Frontal cortex (tissue), 3 donors: ENCODE measurements at regions not wholly inside any gene's neighbourhood (a gene's known extent, or its start where the extent isn't known, plus 50 kb on each side); places are given as distances from the start of the nearest gene placed in this dataset.
A peak's percentile ranks its signal among the peaks of the same experiment; 100 is the strongest.

ENCODE experiments used
- DNase-seq, 2 donors: peaks; one replicate each; pipeline ENCODE4 v3.0.0; 2012; ENCODE audit warnings: low spot score in 2 of 2
- FAIRE-seq: peaks from 2 replicates; lab custom pipeline; 2012; peaks lifted over from hg19 to GRCh38; lab: Jason Lieb, UNC
- donor health status: control.
- donor health status: control.
- donor health status: control.

GRCh38 chr7:106774213-106774767, 90.8 kb upstream of the PIK3CG start:
- DNase-seq (no peak), FAIRE-seq (no peak)

DNA sequence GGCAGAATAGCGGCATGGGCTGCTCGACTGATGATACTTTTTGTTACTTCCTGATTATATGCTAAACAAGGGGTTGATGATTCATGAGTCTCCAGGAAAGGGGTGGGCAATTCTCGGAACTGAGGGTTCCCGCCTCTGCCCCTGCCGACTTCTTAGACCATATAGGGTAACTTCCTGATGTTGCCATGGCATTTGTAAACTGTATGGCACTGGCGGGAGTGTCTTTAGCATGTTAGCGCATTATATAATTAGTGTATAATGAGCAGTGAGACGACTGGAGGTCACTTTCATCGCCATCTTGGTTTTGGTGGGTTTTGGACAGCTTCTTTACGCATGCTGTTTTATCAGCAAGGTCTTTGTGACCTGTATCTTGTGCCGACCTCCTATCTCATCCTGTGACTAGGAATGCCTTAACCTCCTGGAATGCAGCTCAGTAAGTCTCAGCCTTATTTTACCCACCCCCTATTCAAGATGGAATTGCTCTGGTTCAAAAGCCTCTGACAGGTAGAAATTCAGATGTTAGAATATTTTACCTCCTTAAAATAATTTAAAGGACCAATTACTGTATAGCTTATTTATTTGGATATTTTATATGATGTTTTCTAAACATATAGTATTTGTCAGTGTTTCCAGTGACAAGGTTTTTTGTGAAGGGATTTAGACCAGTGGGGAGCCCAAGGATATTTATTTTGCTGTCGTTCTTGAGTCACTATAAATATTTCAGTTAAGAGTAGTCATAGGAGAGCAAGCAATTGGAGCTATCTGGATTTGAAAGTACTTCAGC, 90.1 kb upstream of the PIK3CG start:
- FAIRE-seq, result no peak
- DNase-seq, result no peak

DNA sequence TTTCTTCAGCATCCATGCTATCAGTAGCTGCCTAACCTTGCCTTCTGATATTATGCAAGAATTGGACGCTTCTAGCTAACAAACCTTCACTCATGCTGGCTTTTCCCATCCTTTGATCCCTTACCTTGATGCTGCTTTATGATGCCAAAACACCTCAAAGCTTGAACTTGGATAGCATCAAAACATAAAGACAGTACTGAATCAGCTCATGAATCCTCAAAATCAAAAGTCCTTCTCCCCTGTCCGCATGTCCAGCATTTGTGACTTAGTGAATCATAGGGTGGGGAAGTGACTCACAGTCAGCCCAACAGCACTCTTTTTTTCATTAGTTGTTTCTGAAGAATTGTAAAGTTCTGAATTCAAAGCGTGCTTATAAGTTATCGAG, 89.5 kb upstream of the PIK3CG start:
- no peak for DNase-seq
- FAIRE-seq, result no peak

DNA sequence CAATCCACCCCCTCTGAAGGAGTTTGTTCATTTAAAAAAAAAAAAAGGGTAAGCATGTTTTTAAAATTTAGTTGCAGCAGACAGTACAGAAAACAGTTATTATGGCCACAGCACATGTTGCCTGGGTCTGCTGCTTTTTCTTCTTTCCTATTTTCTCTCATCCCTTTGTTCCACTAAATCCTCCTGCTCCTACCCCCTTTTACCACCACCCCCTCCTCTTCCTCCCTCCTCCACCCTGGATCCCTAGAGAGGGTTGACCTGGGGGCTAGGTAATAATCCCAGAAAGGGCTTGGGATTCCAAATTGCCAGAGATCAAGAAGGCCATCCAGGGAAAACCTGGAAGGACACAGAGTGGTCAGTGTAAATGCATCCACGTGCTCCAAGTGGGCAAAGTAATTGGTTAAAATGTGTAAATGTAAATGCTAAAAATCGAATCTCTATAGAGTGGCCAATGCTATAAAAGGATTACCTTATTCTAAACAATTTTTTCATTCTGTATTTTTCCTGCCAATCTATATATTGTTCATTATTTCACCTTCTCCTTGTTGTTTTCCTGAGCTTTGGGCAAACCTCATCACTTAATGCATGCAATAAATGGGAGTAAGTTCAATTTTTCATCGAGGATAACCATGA, 89.0 kb upstream of the PIK3CG start:
- DNase-seq (no peak), FAIRE-seq (no peak)

- no peak for FAIRE-seq
- no peak for DNase-seq
Observed at GRCh38 chr7:106776618-106777347, 88.3 kb upstream of the PIK3CG start.

DNA sequence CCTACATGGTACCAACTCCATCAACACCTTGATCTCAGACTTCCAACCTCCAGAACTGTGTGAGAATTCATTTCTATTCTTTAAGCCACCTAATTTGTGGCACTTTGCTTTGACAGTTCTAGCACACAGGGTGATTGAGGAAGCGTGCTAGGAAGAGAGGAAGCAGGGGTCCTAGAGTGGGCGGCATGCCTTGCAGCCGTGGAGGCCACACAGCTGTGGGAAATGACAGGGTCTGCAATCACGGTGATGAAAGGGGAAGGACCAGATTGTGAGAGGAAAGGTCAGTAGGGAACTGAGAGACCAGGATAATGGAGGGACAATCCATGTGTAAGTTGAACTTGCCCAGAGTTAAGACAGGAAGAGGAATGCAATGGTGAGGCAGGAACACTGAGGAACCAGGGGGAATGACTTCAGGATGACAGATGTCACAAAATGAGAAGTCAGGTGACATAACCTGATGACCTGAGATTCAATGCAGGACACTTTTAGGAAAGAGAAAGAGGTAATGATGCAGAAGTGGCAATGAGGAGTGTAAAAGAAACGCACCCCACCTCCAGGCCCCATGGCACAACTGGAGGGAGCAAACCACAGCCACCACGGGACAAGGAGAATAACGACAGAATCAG, 87.3 kb upstream of the PIK3CG start:
- DNase-seq, result no peak
- no peak for FAIRE-seq

- DNase-seq (no peak), FAIRE-seq (no peak)
Observed at GRCh38 chr7:106778656-106779250, 86.3 kb upstream of the PIK3CG start.

- FAIRE-seq, result no peak
- no peak for DNase-seq
Observed at GRCh38 chr7:106779877-106780276, 85.2 kb upstream of the PIK3CG start.

DNA sequence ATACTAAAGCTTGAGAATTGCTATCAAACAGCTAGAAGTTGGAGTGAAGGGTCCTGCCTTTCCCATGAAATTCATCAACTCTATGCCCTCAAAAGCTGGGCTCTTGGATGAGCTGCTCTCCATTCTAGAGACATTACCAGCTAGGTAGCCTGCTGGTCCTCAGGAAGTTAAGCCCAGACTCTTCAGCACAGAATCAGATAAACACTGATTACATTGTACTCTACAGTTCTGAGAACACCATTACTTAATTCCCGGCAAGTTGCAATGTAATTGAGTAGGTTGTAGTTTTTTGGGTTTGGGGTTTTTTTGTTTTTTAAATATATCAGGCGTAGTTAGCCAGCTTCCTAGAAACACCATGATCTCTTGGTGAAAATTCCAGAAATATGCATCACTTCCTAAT, 84.1 kb upstream of the PIK3CG start:
- DNase-seq (no peak), FAIRE-seq (no peak)

- no peak for FAIRE-seq
Observed at GRCh38 chr7:106781828-106782544, 83.1 kb upstream of the PIK3CG start.

DNA sequence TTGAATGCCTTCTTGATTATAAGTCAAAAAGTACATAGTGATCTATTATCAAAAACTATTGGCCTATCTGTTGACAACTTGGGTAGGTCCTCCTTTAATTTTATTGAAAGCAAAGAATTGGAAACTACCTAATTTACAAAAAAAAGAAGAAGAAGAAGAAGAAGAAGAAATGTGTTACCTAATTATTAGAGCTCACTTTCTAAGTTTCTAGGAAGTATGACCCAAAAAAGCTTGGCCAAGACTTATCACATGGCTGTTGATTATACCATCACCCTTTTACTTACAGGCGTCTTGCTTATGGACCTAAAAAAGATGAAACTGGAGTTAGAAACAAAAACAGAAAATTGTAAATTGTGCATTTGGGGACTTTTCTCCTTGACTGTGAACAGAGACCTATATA, 81.8 kb upstream of the PIK3CG start:
- no peak for FAIRE-seq

More at GRCh38 chr7:106781828-106782544, 83.1 kb upstream of the PIK3CG start:
- no peak for DNase-seq

GRCh38 chr7:106788637-106789036, 76.4 kb upstream of the PIK3CG start:
- DNase-seq, result no peak
- no peak for FAIRE-seq

More for the DNA sequence above, 81.8 kb upstream of the PIK3CG start:
- DNase-seq, result no peak

- DNase-seq (no peak), FAIRE-seq (no peak)
Observed at GRCh38 chr7:106791526-106791925, 73.6 kb upstream of the PIK3CG start.

DNA sequence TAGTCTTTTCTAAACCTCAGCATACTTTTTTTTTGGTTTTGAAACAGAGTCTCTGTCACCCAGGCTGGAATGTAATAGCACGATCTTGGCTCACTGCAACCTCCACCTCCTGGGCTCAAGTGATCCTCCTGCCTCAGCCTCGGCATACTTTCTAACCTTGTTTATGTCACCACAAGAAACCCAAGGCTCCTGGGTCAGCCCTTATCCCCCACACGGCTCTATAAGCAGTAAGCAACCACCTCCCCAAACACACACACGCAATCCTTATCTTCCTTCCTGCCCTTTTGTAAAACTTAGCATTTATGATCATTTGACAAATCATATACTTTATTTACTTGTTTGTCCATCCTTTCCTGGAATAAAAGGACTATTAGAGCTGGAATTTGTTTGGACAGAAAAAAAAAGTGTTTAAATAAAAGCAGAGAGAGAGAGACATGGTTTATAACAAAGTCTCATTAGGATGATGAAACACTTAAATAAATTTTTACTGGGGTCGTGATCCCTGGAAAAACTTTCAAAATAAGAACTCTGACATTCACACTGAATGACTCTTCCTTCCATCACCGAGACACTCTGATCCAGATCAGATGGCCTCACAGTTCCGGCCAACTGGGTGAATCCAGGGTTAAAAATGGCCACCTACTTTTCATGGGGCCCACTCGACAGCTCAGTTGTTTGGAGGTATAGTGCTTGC, 72.7 kb upstream of the PIK3CG start:
- FAIRE-seq (no peak), DNase-seq (no peak)

- DNase-seq (peak in 1 of 2 donors; percentile 19), FAIRE-seq (no peak)
Observed at GRCh38 chr7:106793015-106793975, 71.8 kb upstream of the PIK3CG start.

- DNase-seq, result no peak
Observed at GRCh38 chr7:106794276-106795083, 70.6 kb upstream of the PIK3CG start.

More at GRCh38 chr7:106794276-106795083, 70.6 kb upstream of the PIK3CG start:
- FAIRE-seq, result no peak
